Liver (tissue), 3 donors: ENCODE measurements at regions not wholly inside any gene's neighbourhood (a gene's known extent, or its start where the extent isn't known, plus 50 kb on each side); places are given as distances from the start of the nearest gene placed in this dataset.

ENCODE experiments used
- ATF3 ChIP-seq: IDR thresholded peaks from 2 replicates; pipeline ENCODE4 v1.6.1; 2016; ENCODE audit warnings: antibody characterized with exemption
- CTCF ChIP-seq: fragments of 150-350 bp; IDR thresholded peaks from 2 replicates; pipeline ENCODE4 v1.5.1; 2017; ENCODE audit warnings: improper control_type of control experiment, low read depth, low read length; ENCODE audit not compliant: missing input control
- EGR1 ChIP-seq, 2 donors: IDR thresholded peaks; 2 replicates each; pipeline ENCODE4 v1.6.1; 2016 to 2018; ENCODE audit warnings: antibody characterized with exemption in 2 of 2, low read depth in 2 of 2
- NR2F2 ChIP-seq: IDR thresholded peaks from 2 replicates; pipeline ENCODE4 v1.6.1; 2016; ENCODE audit warnings: antibody characterized with exemption
- RAD21 ChIP-seq, 2 donors: IDR thresholded peaks; 2 replicates each; pipeline ENCODE4 v1.6.1; 2016; ENCODE audit warnings: antibody characterized with exemption in 2 of 2, mild to moderate bottlenecking in 2 of 2
- REST ChIP-seq: IDR thresholded peaks from 2 replicates; pipeline ENCODE4 v1.6.1; 2016; ENCODE audit warnings: antibody characterized with exemption, mild to moderate bottlenecking
- SP1 ChIP-seq: IDR thresholded peaks from 2 replicates; pipeline ENCODE4 v1.6.1; 2018; ENCODE audit warnings: antibody characterized with exemption, mild to moderate bottlenecking
- TAF1 ChIP-seq: conservative IDR thresholded peaks from 2 replicates; pipeline ENCODE4 v1.6.1; 2016; ENCODE audit warnings: antibody characterized with exemption, mild to moderate bottlenecking
- donor health status: healthy.
- donor health status: healthy.

GRCh38 chr6:114595186-114595585 is 252.4 kb upstream of the HS3ST5 start:
- no peak for TF ChIP-seq SP1
- TF ChIP-seq RAD21 (IDR thresholded peaks at IDR 0.05), result no peak
- TF ChIP-seq TAF1, result no peak
- no peak for TF ChIP-seq CTCF
- TF ChIP-seq ATF3, result no peak
- no peak for TF ChIP-seq REST
- TF ChIP-seq EGR1 (IDR thresholded peaks at IDR 0.05; ENCODE audit: low read depth in 2 of 2), result no peak
- no peak for TF ChIP-seq NR2F2
